Keratinocyte (primary cell): ENCODE measurements at regions not wholly inside any gene's neighbourhood (a gene's known extent, or its start where the extent isn't known, plus 50 kb on each side); places are given as distances from the start of the nearest gene placed in this dataset.

Source experiments
- CTCF ChIP-seq, 3 experiments: IDR thresholded peaks in 1 of 3; conservative IDR thresholded peaks in 1 of 3; optimal IDR thresholded peaks in 1 of 3; 2 replicates in 2 of 3; 3 replicates in 1 of 3; pipeline versions ENCODE3 to v1.5.1; 2011; ENCODE audit warnings: low read length in 3 of 3, mild to moderate bottlenecking in 3 of 3, moderate library complexity in 2 of 3, control low read depth in 1 of 3, inconsistent platforms in 1 of 3; ENCODE audit not compliant: insufficient read depth in 2 of 3; ENCODE audit errors: extremely low read depth in 1 of 3
- EZH2 ChIP-seq: IDR thresholded peaks from one replicate; pipeline ENCODE4 v1.6.1; 2012; ENCODE audit warnings: inconsistent platforms, mild to moderate bottlenecking, low read length, moderate library complexity

- TF ChIP-seq EZH2 (no peak), CTCF (optimal IDR thresholded peaks at IDR 0.05 in 1 of 3, IDR thresholded peaks at IDR 0.05 in 1 of 3, conservative IDR thresholded peaks at IDR 0.05 in 1 of 3; ENCODE audit: extremely low read depth in 1 of 3, insufficient read depth in 2 of 3, low read length in 3 of 3) (no peak)
Observed at GRCh38 chr18:22783662-22784076, 149.5 kb upstream of the RBBP8 start.
